HG02798 (cell line): ENCODE measurements at regions not wholly inside any gene's neighbourhood (a gene's known extent, or its start where the extent isn't known, plus 50 kb on each side); places are given as distances from the start of the nearest gene placed in this dataset.
A peak's percentile ranks its signal among the peaks of the same experiment; 100 is the strongest.
"Not testable (repeated sequence)": the region's sequence is repeated elsewhere in the genome, so short reads cannot be mapped to it uniquely, and the experiment has no call there.

Source experiments
- ATAC-seq: cut with Tn5 transposase; IDR thresholded peaks from one replicate; pipeline ENCODE4 v1.9.1; 2021; ENCODE audit warnings: mild to moderate bottlenecking; ENCODE audit not compliant: unreplicated experiment, poor library complexity

GRCh38 chr4:135464311-135464710, 1262.7 kb upstream of the PABPC4L start:
- ATAC-seq, result no peak

GRCh38 chr4:135447598-135447997, 1246.0 kb upstream of the PABPC4L start:
- ATAC-seq, result not testable (repeated sequence)

GRCh38 chr4:135434936-135435335, 1233.3 kb upstream of the PABPC4L start:
- ATAC-seq, result no peak

GRCh38 chr4:135429528-135429927, 1227.9 kb upstream of the PABPC4L start:
- ATAC-seq, result no peak

GRCh38 chr4:135418353-135418752, 1216.8 kb upstream of the PABPC4L start:
- peak; percentile 49 for ATAC-seq

- ATAC-seq, result no peak
These were observed 1210.6 kb upstream of the PABPC4L start for GRCh38 chr4:135412213-135412612.

- no peak for ATAC-seq
These were observed 1209.7 kb upstream of the PABPC4L start for GRCh38 chr4:135411251-135411650.

GRCh38 chr4:135409261-135409660, 1207.7 kb upstream of the PABPC4L start:
- not testable (repeated sequence) for ATAC-seq

GRCh38 chr4:135408109-135408508, 1206.5 kb upstream of the PABPC4L start:
- no peak for ATAC-seq

GRCh38 chr4:135406597-135406996, 1205.0 kb upstream of the PABPC4L start:
- not testable (repeated sequence) for ATAC-seq

- ATAC-seq, result no peak
These were observed 1184.4 kb upstream of the PABPC4L start for GRCh38 chr4:135385830-135386581.

- ATAC-seq, result no peak
These were observed 1182.0 kb upstream of the PABPC4L start for GRCh38 chr4:135383356-135384288.

GRCh38 chr4:135382280-135382959, 1180.8 kb upstream of the PABPC4L start:
- ATAC-seq, result no peak

- ATAC-seq, result no peak
These were observed 1170.5 kb upstream of the PABPC4L start for GRCh38 chr4:135372131-135372530.

- peak; percentile 51 for ATAC-seq
These were observed 1169.5 kb upstream of the PABPC4L start for GRCh38 chr4:135371137-135371536.

GRCh38 chr4:135368831-135369230, 1167.2 kb upstream of the PABPC4L start:
- no peak for ATAC-seq

- no peak for ATAC-seq
These were observed 1163.5 kb upstream of the PABPC4L start for GRCh38 chr4:135365065-135365464.

- no peak for ATAC-seq
These were observed 1157.5 kb upstream of the PABPC4L start for GRCh38 chr4:135359128-135359527.

- ATAC-seq, result no peak
These were observed 1155.5 kb upstream of the PABPC4L start for GRCh38 chr4:135357091-135357490.

GRCh38 chr4:135354876-135355275, 1153.3 kb upstream of the PABPC4L start:
- ATAC-seq, result no peak

- no peak for ATAC-seq
These were observed 1151.4 kb upstream of the PABPC4L start for GRCh38 chr4:135353008-135353407.
